ENCODE measurements at regions not wholly inside any gene's neighbourhood (a gene's known extent, or its start where the extent isn't known, plus 50 kb on each side); places are given as distances from the start of the nearest gene placed in this dataset.
"Not testable (repeated sequence)": the region's sequence is repeated elsewhere in the genome, so short reads cannot be mapped to it uniquely, and the experiment has no call there.

DNA sequence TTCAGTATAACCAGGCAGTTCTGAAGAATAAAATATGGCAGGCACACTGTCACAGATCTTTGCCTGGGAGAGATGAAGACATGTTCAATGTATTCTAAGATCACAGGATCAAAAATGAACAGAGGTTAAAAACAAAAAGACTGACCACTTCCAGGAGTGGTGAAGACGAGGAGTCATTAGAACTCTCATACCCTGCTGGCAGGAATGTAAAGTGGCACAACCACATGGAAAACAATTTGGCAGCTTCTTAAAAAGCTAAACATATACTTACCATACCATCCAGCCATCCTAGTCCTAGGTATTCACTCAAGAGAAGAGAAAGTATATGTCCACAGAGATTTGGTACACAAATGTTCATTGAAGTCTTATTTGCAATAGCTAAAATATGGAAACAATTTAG is 406.3 kb downstream of the NPIPA8 start:
- DNase-seq: no peak

GRCh38 chr16:17926866-17927399 is 409.6 kb downstream of the NPIPA8 start:
- DNase-seq: no peak

DNA sequence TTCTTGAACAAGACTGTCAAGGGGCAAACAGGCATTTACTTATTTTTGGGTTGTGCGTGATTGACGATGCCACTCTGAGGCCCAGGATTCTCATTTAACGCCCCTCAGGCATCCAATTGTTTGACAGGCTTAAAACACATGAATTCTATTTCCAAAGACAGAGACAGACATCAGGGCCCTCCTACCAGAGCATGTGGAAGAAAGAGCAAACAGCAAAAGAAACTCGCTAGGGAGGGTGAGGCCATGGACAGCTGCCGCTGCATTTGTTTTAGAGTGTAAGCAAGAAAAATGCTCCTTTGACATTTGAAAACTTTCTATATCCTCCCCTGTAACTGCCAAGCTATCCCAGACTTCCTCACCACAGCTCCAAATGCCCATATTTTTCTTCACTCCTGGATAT is 410.1 kb downstream of the NPIPA8 start:
- DNase-seq: no peak

GRCh38 chr16:17925761-17926160 is 410.8 kb downstream of the NPIPA8 start:
- DNase-seq: no peak

- peak; percentile 34 to 38 for DNase-seq
Measured at GRCh38 chr16:17921357-17921978, 415.1 kb downstream of the NPIPA8 start.

GRCh38 chr16:17917316-17918019 is 419.1 kb downstream of the NPIPA8 start:
- no peak for DNase-seq

- DNase-seq: no peak
Measured at GRCh38 chr16:17915791-17916190, 420.7 kb downstream of the NPIPA8 start.

DNA sequence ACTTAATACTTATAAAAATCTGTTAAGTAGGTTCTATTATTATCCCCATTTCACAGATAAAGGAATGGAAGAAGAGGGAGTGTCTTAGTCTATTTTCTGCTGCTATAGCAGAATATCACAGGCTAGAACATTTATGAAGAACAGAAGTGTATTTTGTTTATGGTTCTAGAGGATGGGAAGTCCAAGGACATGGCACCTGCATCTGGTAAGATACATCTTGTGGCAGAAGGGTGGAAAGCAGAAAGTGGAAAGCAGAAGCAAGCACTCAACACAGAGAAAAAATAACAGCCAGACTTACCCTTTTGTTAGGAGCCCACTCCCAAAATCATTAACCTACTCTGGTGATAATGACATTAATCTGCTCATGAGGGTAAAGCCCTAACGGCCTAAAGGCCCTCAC is 422.4 kb downstream of the NPIPA8 start:
- no peak for DNase-seq

- DNase-seq: not testable (repeated sequence)
Measured at GRCh38 chr16:17911578-17911977, 425.0 kb downstream of the NPIPA8 start.

GRCh38 chr16:17906626-17907025 is 429.9 kb downstream of the NPIPA8 start:
- not testable (repeated sequence) for DNase-seq

- DNase-seq: no peak
Measured at GRCh38 chr16:17901309-17901708, 430.5 kb upstream of the XYLT1 start.

GRCh38 chr16:17899141-17899540 is 428.4 kb upstream of the XYLT1 start:
- no peak for DNase-seq

GRCh38 chr16:17887963-17888362 is 417.2 kb upstream of the XYLT1 start:
- DNase-seq: no peak

DNA sequence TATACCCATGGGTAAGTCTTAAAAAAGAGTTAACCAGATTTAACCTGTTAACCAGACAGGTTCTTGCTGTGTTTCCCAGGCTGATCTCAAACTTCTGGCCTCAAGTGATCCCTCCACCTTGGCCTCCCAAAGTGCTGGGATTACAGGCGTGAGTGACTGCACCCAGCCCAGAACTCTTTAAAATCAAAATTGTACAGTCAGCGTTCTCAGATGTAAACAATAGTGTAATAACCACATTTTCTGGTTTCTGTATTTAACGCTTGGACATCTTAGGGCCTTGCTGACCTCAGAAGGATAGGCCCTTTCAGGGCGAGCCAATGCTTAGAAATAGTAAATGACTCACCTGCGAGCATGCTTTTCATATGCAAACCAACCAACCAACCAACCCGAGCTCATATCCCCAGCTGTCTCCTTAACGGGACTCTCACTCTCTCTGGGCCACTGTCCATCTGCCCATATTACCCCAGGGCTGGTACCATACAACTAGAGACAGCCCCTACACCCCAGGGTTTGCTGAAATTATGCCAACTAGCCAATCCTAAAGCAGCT is 415.0 kb upstream of the XYLT1 start:
- DNase-seq: no peak

GRCh38 chr16:17877821-17878360 is 407.1 kb upstream of the XYLT1 start:
- DNase-seq: no peak

GRCh38 chr16:17866996-17867395 is 396.2 kb upstream of the XYLT1 start:
- DNase-seq: no peak

GRCh38 chr16:17861981-17862479 is 391.3 kb upstream of the XYLT1 start:
- DNase-seq: no peak

DNA sequence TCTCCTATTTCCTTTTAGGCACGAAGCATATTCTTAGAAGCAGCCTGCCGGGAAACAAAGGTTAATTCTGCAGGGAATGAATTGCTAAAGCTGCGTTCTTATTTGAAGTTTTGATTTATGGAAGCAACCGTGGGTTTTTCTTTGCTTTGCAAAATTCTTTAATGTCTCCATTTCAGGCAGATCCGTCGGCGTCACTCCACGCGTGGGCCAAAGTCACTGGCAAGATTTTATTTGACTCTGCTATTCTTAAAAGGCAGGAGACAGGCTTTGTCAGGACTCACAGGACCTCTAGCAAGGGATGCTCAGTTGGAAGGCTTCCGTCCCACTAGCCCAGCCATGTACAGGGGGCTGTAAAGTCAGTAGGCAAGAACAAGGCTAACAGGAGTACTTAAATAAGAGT is 387.3 kb upstream of the XYLT1 start:
- no peak for DNase-seq

GRCh38 chr16:17853958-17854357 is 383.2 kb upstream of the XYLT1 start:
- no peak for DNase-seq

DNA sequence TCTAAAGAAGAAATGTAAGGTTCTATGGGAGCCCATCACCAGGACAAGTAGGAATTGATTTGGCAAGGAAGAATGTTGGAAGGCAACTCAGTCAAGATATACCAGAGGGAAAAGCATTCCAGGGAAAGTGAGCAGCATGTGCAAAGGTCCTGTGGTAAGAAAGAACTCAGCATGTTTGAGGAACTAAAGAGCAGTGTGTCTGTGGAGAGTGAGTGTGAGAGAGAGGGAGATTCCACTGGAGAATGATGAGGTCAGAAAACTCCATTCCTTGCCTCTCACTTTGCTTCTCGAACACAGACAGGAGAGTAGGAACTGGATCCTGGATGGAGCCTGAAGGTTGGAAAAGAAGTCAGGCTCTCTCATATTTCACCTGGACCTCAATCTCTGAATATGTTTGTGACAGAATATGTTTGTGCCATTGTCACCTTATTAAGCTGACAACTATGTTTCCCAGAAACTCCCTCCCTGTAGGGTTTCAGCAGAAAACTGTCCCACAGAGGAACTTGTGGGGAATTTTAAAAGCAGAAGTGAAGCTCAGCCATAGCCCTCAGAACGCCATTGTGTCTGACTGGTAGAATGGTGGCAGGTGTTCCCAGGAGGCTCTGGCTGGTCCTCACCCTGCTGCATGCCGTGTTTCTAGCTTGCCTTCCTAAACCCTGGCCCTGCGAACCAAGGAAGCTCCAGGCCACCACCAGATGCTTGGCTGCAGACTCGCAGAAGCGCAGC is 382.4 kb upstream of the XYLT1 start:
- no peak for DNase-seq

GRCh38 chr16:17850581-17851250 is 380.0 kb upstream of the XYLT1 start:
- DNase-seq: no peak

GRCh38 chr16:17847234-17847795 is 376.6 kb upstream of the XYLT1 start:
- no peak for DNase-seq

Data from activated CD4-positive, alpha-beta T cell treated with anti-CD3 and anti-CD28 coated beads, Interleukin-2, amount 50 U/mL, for 4 hours (primary cell).